ENCODE measurements at regions not wholly inside any gene's neighbourhood (a gene's known extent, or its start where the extent isn't known, plus 50 kb on each side); places are given as distances from the start of the nearest gene placed in this dataset.

GRCh38 chr17:70636517-70637133, 467.3 kb downstream of the KCNJ2 start:
- Mint-ChIP-seq H3K27me3 (no peaks in the 10 kb centered on the region), H3K36me3 (no peaks in the 10 kb centered on the region), H3K4me3 (no peak overlapping the region), H3K4me1 (no peaks in the 10 kb centered on the region), H3K27ac (no peak overlapping the region), H3K9me3 (no peaks in the 10 kb centered on the region)
- CTCF ChIA-PET (ENCODE audit: partially characterized antibody): no interaction called here
- no peaks in the 10 kb centered on the region for H3K9me3 ChIP-seq (ENCODE audit: control insufficient read depth in 1 of 2, low read length in 2 of 2)
- H3K27me3 ChIP-seq (ENCODE audit: insufficient read depth, low read length): no peaks in the 10 kb centered on the region
- H3K4me1 ChIP-seq (ENCODE audit: insufficient read depth, low read length): no peaks in the 10 kb centered on the region
- no peak overlapping the region for H3K4me3 ChIP-seq (ENCODE audit: low read length in 2 of 2)
- POLR2A ChIA-PET (ENCODE audit: partially characterized antibody): no interaction called here
- DNase-seq: peak in 3 of 5 donors; percentile 5 to 9 (median 7)
- intact Hi-C loops (cut with micrococcal nuclease): loop anchor here (5.0 kb wide), 1 partner anchor 1481 kb away; no protein-coding TSS in a partner anchor
- H3K36me3 ChIP-seq (ENCODE audit: insufficient read depth, low read length): no peaks in the 10 kb centered on the region
- H3K27ac ChIP-seq (ENCODE audit: low read depth, low read length): no peak overlapping the region

- H3K4me3 ChIP-seq (ENCODE audit: low read length in 2 of 2): no peak overlapping the region
- H3K4me1 Mint-ChIP-seq: no peaks in the 10 kb centered on the region
- POLR2A ChIA-PET (ENCODE audit: partially characterized antibody): no interaction called here
- no peaks in the 10 kb centered on the region for H3K36me3 ChIP-seq (ENCODE audit: insufficient read depth, low read length)
- H3K27ac ChIP-seq (ENCODE audit: low read depth, low read length): no peak overlapping the region
- H3K9me3 ChIP-seq (ENCODE audit: control insufficient read depth in 1 of 2, low read length in 2 of 2): no peaks in the 10 kb centered on the region
- H3K27me3 ChIP-seq (ENCODE audit: insufficient read depth, low read length): no peaks in the 10 kb centered on the region
- peaks cover 0 to 2% of the 10 kb centered on the region in 2 donors for H3K27me3 Mint-ChIP-seq
- H3K4me1 ChIP-seq (ENCODE audit: insufficient read depth, low read length): no peaks in the 10 kb centered on the region
- peaks cover 0 to 9% (median 5%) of the 10 kb centered on the region in 8 donors for H3K9me3 Mint-ChIP-seq
- intact Hi-C loops (cut with micrococcal nuclease): no loop called here
- H3K36me3 Mint-ChIP-seq: no peaks in the 10 kb centered on the region
- no peak overlapping the region for H3K27ac Mint-ChIP-seq
- H3K4me3 Mint-ChIP-seq: no peak overlapping the region
- DNase-seq: no peak
- CTCF ChIA-PET (ENCODE audit: partially characterized antibody): no interaction called here
Observed at GRCh38 chr17:70642059-70642458, 472.7 kb downstream of the KCNJ2 start.

- H3K4me1 Mint-ChIP-seq: no peaks in the 10 kb centered on the region
- Histone ChIP-seq H3K4me3 (ENCODE audit: low read length in 2 of 2) (no peak overlapping the region), H3K36me3 (ENCODE audit: insufficient read depth, low read length) (no peaks in the 10 kb centered on the region), H3K9me3 (ENCODE audit: control insufficient read depth in 1 of 2, low read length in 2 of 2) (no peaks in the 10 kb centered on the region), H3K27me3 (ENCODE audit: insufficient read depth, low read length) (no peaks in the 10 kb centered on the region), H3K4me1 (ENCODE audit: insufficient read depth, low read length) (no peaks in the 10 kb centered on the region), H3K27ac (ENCODE audit: low read depth, low read length) (no peak overlapping the region)
- H3K9me3 Mint-ChIP-seq: peaks cover 3 to 14% (median 6%) of the 10 kb centered on the region in 8 donors
- DNase-seq: no peak
- H3K27ac Mint-ChIP-seq: no peak overlapping the region
- no peaks in the 10 kb centered on the region for H3K36me3 Mint-ChIP-seq
- no peak overlapping the region for H3K4me3 Mint-ChIP-seq
- ChIA-PET POLR2A (ENCODE audit: partially characterized antibody) (no interaction called here), CTCF (ENCODE audit: partially characterized antibody) (no interaction called here)
- H3K27me3 Mint-ChIP-seq: peaks cover 0 to 2% of the 10 kb centered on the region in 2 donors
- intact Hi-C loops (cut with micrococcal nuclease): no loop called here
Observed at GRCh38 chr17:70644096-70644495, 474.8 kb downstream of the KCNJ2 start.

GRCh38 chr17:70646673-70647072, 477.3 kb downstream of the KCNJ2 start:
- Histone ChIP-seq H3K27ac (ENCODE audit: low read depth, low read length) (no peak overlapping the region), H3K9me3 (ENCODE audit: control insufficient read depth in 1 of 2, low read length in 2 of 2) (no peaks in the 10 kb centered on the region), H3K4me1 (ENCODE audit: insufficient read depth, low read length) (no peaks in the 10 kb centered on the region), H3K36me3 (ENCODE audit: insufficient read depth, low read length) (no peaks in the 10 kb centered on the region), H3K4me3 (ENCODE audit: low read length in 2 of 2) (no peak overlapping the region), H3K27me3 (ENCODE audit: insufficient read depth, low read length) (no peaks in the 10 kb centered on the region)
- H3K27ac Mint-ChIP-seq: no peak overlapping the region
- no peaks in the 10 kb centered on the region for H3K4me1 Mint-ChIP-seq
- H3K36me3 Mint-ChIP-seq: no peaks in the 10 kb centered on the region
- intact Hi-C loops (cut with micrococcal nuclease): no loop called here
- CTCF ChIA-PET (ENCODE audit: partially characterized antibody): no interaction called here
- peaks cover 3 to 14% (median 6%) of the 10 kb centered on the region in 8 donors for H3K9me3 Mint-ChIP-seq
- no peak for DNase-seq
- H3K27me3 Mint-ChIP-seq: peaks cover 2% of the 10 kb centered on the region in 2 donors
- H3K4me3 Mint-ChIP-seq: no peak overlapping the region
- POLR2A ChIA-PET (ENCODE audit: partially characterized antibody): no interaction called here

GRCh38 chr17:70648166-70648565, 478.8 kb downstream of the KCNJ2 start:
- H3K27me3 ChIP-seq (ENCODE audit: insufficient read depth, low read length): no peaks in the 10 kb centered on the region
- POLR2A ChIA-PET (ENCODE audit: partially characterized antibody): no interaction called here
- no peaks in the 10 kb centered on the region for H3K36me3 ChIP-seq (ENCODE audit: insufficient read depth, low read length)
- no peaks in the 10 kb centered on the region for H3K36me3 Mint-ChIP-seq
- no peaks in the 10 kb centered on the region for H3K9me3 ChIP-seq (ENCODE audit: control insufficient read depth in 1 of 2, low read length in 2 of 2)
- no peaks in the 10 kb centered on the region for H3K4me1 ChIP-seq (ENCODE audit: insufficient read depth, low read length)
- no peaks in the 10 kb centered on the region for H3K4me1 Mint-ChIP-seq
- no peak overlapping the region for H3K27ac ChIP-seq (ENCODE audit: low read depth, low read length)
- no peak for DNase-seq
- CTCF ChIA-PET (ENCODE audit: partially characterized antibody): no interaction called here
- no peak overlapping the region for H3K4me3 ChIP-seq (ENCODE audit: low read length in 2 of 2)
- H3K27me3 Mint-ChIP-seq: peaks cover 2% of the 10 kb centered on the region in 2 donors
- intact Hi-C loops (cut with micrococcal nuclease): no loop called here
- H3K27ac Mint-ChIP-seq: no peak overlapping the region
- peaks cover 3 to 14% (median 6%) of the 10 kb centered on the region in 8 donors for H3K9me3 Mint-ChIP-seq
- H3K4me3 Mint-ChIP-seq: no peak overlapping the region

- CTCF ChIA-PET (ENCODE audit: partially characterized antibody): no interaction called here
Observed at GRCh38 chr17:70653850-70654249, 484.5 kb downstream of the KCNJ2 start.

GRCh38 chr17:70654706-70655105, 485.4 kb downstream of the KCNJ2 start:
- H3K9me3 Mint-ChIP-seq: peaks cover 0 to 1% (median 0%) of the 10 kb centered on the region in 8 donors
- no peaks in the 10 kb centered on the region for H3K9me3 ChIP-seq (ENCODE audit: control insufficient read depth in 1 of 2, low read length in 2 of 2)
- no peak overlapping the region for H3K4me3 ChIP-seq (ENCODE audit: low read length in 2 of 2)
- no peaks in the 10 kb centered on the region for H3K4me1 Mint-ChIP-seq
- CTCF ChIA-PET (ENCODE audit: partially characterized antibody): interaction anchor here (0.7 kb wide), 1 partner anchor 25 kb away, joined by 3 read pairs; no protein-coding TSS in a partner anchor
- H3K27me3 Mint-ChIP-seq: peaks cover 0 to 2% of the 10 kb centered on the region in 2 donors
- H3K4me1 ChIP-seq (ENCODE audit: insufficient read depth, low read length): no peaks in the 10 kb centered on the region
- H3K27ac ChIP-seq (ENCODE audit: low read depth, low read length): no peak overlapping the region
- H3K36me3 ChIP-seq (ENCODE audit: insufficient read depth, low read length): no peaks in the 10 kb centered on the region
- no peak for DNase-seq
- POLR2A ChIA-PET (ENCODE audit: partially characterized antibody): no interaction called here
- no peaks in the 10 kb centered on the region for H3K36me3 Mint-ChIP-seq
- H3K27me3 ChIP-seq (ENCODE audit: insufficient read depth, low read length): no peaks in the 10 kb centered on the region
- H3K27ac Mint-ChIP-seq: no peak overlapping the region
- intact Hi-C loops (cut with micrococcal nuclease): no loop called here
- no peak overlapping the region for H3K4me3 Mint-ChIP-seq

More at GRCh38 chr17:70653850-70654249, 484.5 kb downstream of the KCNJ2 start:
- Mint-ChIP-seq H3K4me3 (no peak overlapping the region), H3K9me3 (peaks cover 0 to 1% (median 0%) of the 10 kb centered on the region in 8 donors), H3K27ac (no peak overlapping the region), H3K36me3 (no peaks in the 10 kb centered on the region), H3K4me1 (no peaks in the 10 kb centered on the region), H3K27me3 (peaks cover 0 to 2% of the 10 kb centered on the region in 2 donors)
- no peaks in the 10 kb centered on the region for H3K27me3 ChIP-seq (ENCODE audit: insufficient read depth, low read length)
- POLR2A ChIA-PET (ENCODE audit: partially characterized antibody): no interaction called here
- no peak overlapping the region for H3K4me3 ChIP-seq (ENCODE audit: low read length in 2 of 2)
- intact Hi-C loops (cut with micrococcal nuclease): no loop called here
- no peak overlapping the region for H3K27ac ChIP-seq (ENCODE audit: low read depth, low read length)
- no peaks in the 10 kb centered on the region for H3K9me3 ChIP-seq (ENCODE audit: control insufficient read depth in 1 of 2, low read length in 2 of 2)
- H3K36me3 ChIP-seq (ENCODE audit: insufficient read depth, low read length): no peaks in the 10 kb centered on the region
- H3K4me1 ChIP-seq (ENCODE audit: insufficient read depth, low read length): no peaks in the 10 kb centered on the region
- no peak for DNase-seq

Measured in CD4-positive, alpha-beta memory T cell (primary cell).